Activated T-cell treated with anti-CD3 and anti-CD28 coated beads, Interleukin-2, amount 50 U/mL, for 72 hours (primary cell): ENCODE measurements at regions not wholly inside any gene's neighbourhood (a gene's known extent, or its start where the extent isn't known, plus 50 kb on each side); places are given as distances from the start of the nearest gene placed in this dataset.

Experiments
- ATAC-seq, 2 donors: fragments of 150-1000 bp; cut with Tn5 transposase; replicated peaks in 1 of 2; 2 replicates each; pipeline ENCODE4 v1.10.0; 2021; ENCODE audit warnings: moderate library complexity in 2 of 2, mild to moderate bottlenecking in 1 of 2
- DNase-seq, 2 donors: peaks; one replicate each; pipeline ENCODE4 v3.0.0; 2021 to 2022; ENCODE audit warnings: mixed read lengths in 1 of 2
- H3K27ac Mint-ChIP-seq: one replicate; pipeline ENCODE4 v1.8.0; 2022; ENCODE audit warnings: mild to moderate bottlenecking, moderate library complexity, mixed read lengths
- H3K27me3 Mint-ChIP-seq: one replicate; pipeline ENCODE4 v1.8.0; 2022; ENCODE audit warnings: low read depth, mixed read lengths
- H3K36me3 Mint-ChIP-seq, 2 donors: one replicate each; pipeline ENCODE4 v1.8.0; 2022; ENCODE audit warnings: mixed read lengths in 2 of 2, mild to moderate bottlenecking in 1 of 2; ENCODE audit not compliant: insufficient read depth in 2 of 2
- H3K4me1 Mint-ChIP-seq: one replicate; pipeline ENCODE4 v1.8.0; 2022; ENCODE audit warnings: low read depth, mixed read lengths
- H3K4me3 Mint-ChIP-seq, 2 donors: one replicate each; pipeline ENCODE4 v1.8.0; 2022; ENCODE audit warnings: mild to moderate bottlenecking in 2 of 2, mixed read lengths in 2 of 2, moderate library complexity in 2 of 2
- H3K9me3 Mint-ChIP-seq, 2 donors: one replicate each; pipeline ENCODE4 v1.8.0; 2022; ENCODE audit warnings: mixed read lengths in 2 of 2

- no peaks in the 10 kb centered on the region for H3K4me1 Mint-ChIP-seq
- no peak overlapping the region for H3K27ac Mint-ChIP-seq
- H3K27me3 Mint-ChIP-seq: no peaks in the 10 kb centered on the region
- H3K4me3 Mint-ChIP-seq: no peak overlapping the region
- ATAC-seq (peak in 1 of 2 donors; percentile 54), DNase-seq (no peak)
- H3K9me3 Mint-ChIP-seq: peaks cover 6 to 7% of the 10 kb centered on the region in 2 donors
- peaks cover 11 to 16% of the 10 kb centered on the region in 2 donors for H3K36me3 Mint-ChIP-seq
Measured at GRCh38 chr4:123037804-123038203, 115.4 kb upstream of the NUDT6 start.

- H3K36me3 Mint-ChIP-seq: peaks cover 18 to 31% of the 10 kb centered on the region in 2 donors
Measured at GRCh38 chr4:123042095-123042494, 119.7 kb upstream of the NUDT6 start.

GRCh38 chr4:123043013-123043412 is 120.6 kb upstream of the NUDT6 start:
- Mint-ChIP-seq H3K36me3 (peaks cover 22 to 37% of the 10 kb centered on the region in 2 donors), H3K9me3 (peaks cover 12 to 14% of the 10 kb centered on the region in 2 donors), H3K27ac (no peak overlapping the region), H3K4me3 (no peak overlapping the region), H3K27me3 (no peaks in the 10 kb centered on the region), H3K4me1 (no peaks in the 10 kb centered on the region)
- no peak for DNase-seq
- no peak for ATAC-seq

More at GRCh38 chr4:123042095-123042494, 119.7 kb upstream of the NUDT6 start:
- Mint-ChIP-seq H3K4me1 (no peaks in the 10 kb centered on the region), H3K9me3 (peaks cover 11% of the 10 kb centered on the region in 2 donors), H3K27me3 (no peaks in the 10 kb centered on the region), H3K4me3 (no peak overlapping the region), H3K27ac (no peak overlapping the region)
- no peak for ATAC-seq
- no peak for DNase-seq

- peaks cover 13 to 18% of the 10 kb centered on the region in 2 donors for H3K9me3 Mint-ChIP-seq
- H3K4me3 Mint-ChIP-seq: no peak overlapping the region
- peaks cover 29 to 44% of the 10 kb centered on the region in 2 donors for H3K36me3 Mint-ChIP-seq
- ATAC-seq: no peak
- no peak overlapping the region for H3K27ac Mint-ChIP-seq
- H3K4me1 Mint-ChIP-seq: no peaks in the 10 kb centered on the region
- no peak for DNase-seq
- H3K27me3 Mint-ChIP-seq: no peaks in the 10 kb centered on the region
Measured at GRCh38 chr4:123043793-123044425, 121.5 kb upstream of the NUDT6 start.

- H3K9me3 Mint-ChIP-seq: peaks cover 16 to 25% of the 10 kb centered on the region in 2 donors
- no peaks in the 10 kb centered on the region for H3K4me1 Mint-ChIP-seq
- DNase-seq (no peak), ATAC-seq (no peak)
- no peaks in the 10 kb centered on the region for H3K27me3 Mint-ChIP-seq
- H3K27ac Mint-ChIP-seq: no peak overlapping the region
- no peak overlapping the region for H3K4me3 Mint-ChIP-seq
- H3K36me3 Mint-ChIP-seq: peaks cover 32 to 52% of the 10 kb centered on the region in 2 donors
Measured at GRCh38 chr4:123046096-123046495, 123.7 kb upstream of the NUDT6 start.

- Mint-ChIP-seq H3K4me3 (no peak overlapping the region), H3K36me3 (peaks cover 25 to 39% of the 10 kb centered on the region in 2 donors), H3K27ac (no peak overlapping the region), H3K9me3 (peaks cover 10 to 18% of the 10 kb centered on the region in 2 donors), H3K27me3 (no peaks in the 10 kb centered on the region), H3K4me1 (no peaks in the 10 kb centered on the region)
- ATAC-seq (no peak), DNase-seq (no peak)
Measured at GRCh38 chr4:123050018-123050417, 127.6 kb upstream of the NUDT6 start.

GRCh38 chr4:123052007-123052406 is 129.6 kb upstream of the NUDT6 start:
- Mint-ChIP-seq H3K27ac (no peak overlapping the region), H3K27me3 (no peaks in the 10 kb centered on the region), H3K4me1 (no peaks in the 10 kb centered on the region), H3K9me3 (peaks cover 10 to 18% of the 10 kb centered on the region in 2 donors), H3K36me3 (peaks cover 23 to 37% of the 10 kb centered on the region in 2 donors), H3K4me3 (no peak overlapping the region)
- no peak for ATAC-seq
- no peak for DNase-seq

- ATAC-seq (no peak), DNase-seq (no peak)
- H3K27me3 Mint-ChIP-seq: no peaks in the 10 kb centered on the region
- no peak overlapping the region for H3K27ac Mint-ChIP-seq
- H3K9me3 Mint-ChIP-seq: peaks cover 7 to 9% of the 10 kb centered on the region in 2 donors
- no peaks in the 10 kb centered on the region for H3K4me1 Mint-ChIP-seq
- H3K4me3 Mint-ChIP-seq: no peak overlapping the region
- peaks cover 14 to 28% of the 10 kb centered on the region in 2 donors for H3K36me3 Mint-ChIP-seq
Measured at GRCh38 chr4:123055943-123056342, 133.5 kb upstream of the NUDT6 start.

- H3K27ac Mint-ChIP-seq: no peak overlapping the region
- H3K36me3 Mint-ChIP-seq: peaks cover 11 to 23% of the 10 kb centered on the region in 2 donors
- ATAC-seq: no peak
- no peak overlapping the region for H3K4me3 Mint-ChIP-seq
- peaks cover 3 to 5% of the 10 kb centered on the region in 2 donors for H3K9me3 Mint-ChIP-seq
- H3K4me1 Mint-ChIP-seq: no peaks in the 10 kb centered on the region
- no peak for DNase-seq
- H3K27me3 Mint-ChIP-seq: no peaks in the 10 kb centered on the region
Measured at GRCh38 chr4:123060039-123060770, 137.8 kb upstream of the NUDT6 start.

GRCh38 chr4:123064390-123064789 is 142.0 kb upstream of the NUDT6 start:
- DNase-seq (no peak), ATAC-seq (no peak)
- no peaks in the 10 kb centered on the region for H3K4me1 Mint-ChIP-seq
- H3K9me3 Mint-ChIP-seq: peaks cover 0 to 1% of the 10 kb centered on the region in 2 donors
- H3K36me3 Mint-ChIP-seq: peaks cover 5 to 13% of the 10 kb centered on the region in 2 donors
- no peaks in the 10 kb centered on the region for H3K27me3 Mint-ChIP-seq
- no peak overlapping the region for H3K4me3 Mint-ChIP-seq
- no peak overlapping the region for H3K27ac Mint-ChIP-seq

GRCh38 chr4:123068081-123068480 is 145.7 kb upstream of the NUDT6 start:
- DNase-seq (no peak), ATAC-seq (no peak)
- Mint-ChIP-seq H3K9me3 (no peaks in the 10 kb centered on the region), H3K4me3 (no peak overlapping the region), H3K4me1 (no peaks in the 10 kb centered on the region), H3K27ac (no peak overlapping the region), H3K27me3 (no peaks in the 10 kb centered on the region), H3K36me3 (no peaks in the 10 kb centered on the region)

GRCh38 chr4:123072060-123072459 is 149.7 kb upstream of the NUDT6 start:
- H3K9me3 Mint-ChIP-seq: no peaks in the 10 kb centered on the region

GRCh38 chr4:123073650-123074049 is 151.3 kb upstream of the NUDT6 start:
- Mint-ChIP-seq H3K36me3 (no peaks in the 10 kb centered on the region), H3K27ac (no peak overlapping the region), H3K27me3 (no peaks in the 10 kb centered on the region), H3K4me3 (no peak overlapping the region), H3K9me3 (no peaks in the 10 kb centered on the region), H3K4me1 (no peaks in the 10 kb centered on the region)
- no peak for ATAC-seq
- no peak for DNase-seq

More at GRCh38 chr4:123072060-123072459, 149.7 kb upstream of the NUDT6 start:
- Mint-ChIP-seq H3K4me3 (no peak overlapping the region), H3K27me3 (no peaks in the 10 kb centered on the region), H3K27ac (no peak overlapping the region), H3K36me3 (no peaks in the 10 kb centered on the region), H3K4me1 (no peaks in the 10 kb centered on the region)
- DNase-seq (no peak), ATAC-seq (no peak)
